Body of pancreas (tissue), 4 donors: ENCODE measurements at regions not wholly inside any gene's neighbourhood (a gene's known extent, or its start where the extent isn't known, plus 50 kb on each side); places are given as distances from the start of the nearest gene placed in this dataset.
"Not testable (repeated sequence)": the region's sequence is repeated elsewhere in the genome, so short reads cannot be mapped to it uniquely, and the experiment has no call there.

Experiments
- POLR2A ChIP-seq, 3 donors: fragments of 450-650 bp; IDR thresholded peaks; one replicate each; pipeline ENCODE4 v1.6.1; 2016; ENCODE audit warnings: antibody characterized with exemption in 3 of 3, mild to moderate bottlenecking in 2 of 3
- TF ChIP-seq, protein P1 (sequence below), 7 experiments: fragments of 450-650 bp in 4 of 7; fragments of 200-600 bp in 3 of 7; sonication (generic) in 3 of 7; IDR thresholded peaks; one replicate each; pipeline ENCODE4 v1.5.1; 2016 to 2019; ENCODE audit warnings: antibody characterized with exemption in 7 of 7

DNA sequence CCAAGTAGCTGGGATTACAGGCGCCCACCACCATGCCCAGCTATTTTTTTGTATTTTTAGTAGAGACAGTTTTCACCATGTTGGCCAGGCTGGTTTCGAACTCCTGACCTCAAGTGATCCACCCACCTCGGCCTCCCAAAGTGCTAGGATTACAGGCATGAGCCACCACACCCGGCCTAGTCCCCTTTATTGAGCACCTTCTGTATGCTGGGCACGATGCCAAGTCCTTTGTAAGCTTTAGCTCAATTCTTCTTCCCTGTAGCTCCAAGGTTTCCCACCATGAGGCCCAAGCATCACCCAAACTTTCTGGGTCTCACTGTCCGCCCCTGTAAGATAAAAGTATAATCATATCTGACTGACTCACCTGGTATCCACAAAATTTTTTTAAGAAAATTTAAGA is 196.6 kb upstream of the LINGO1 start:
- TF ChIP-seq, protein P1, sequence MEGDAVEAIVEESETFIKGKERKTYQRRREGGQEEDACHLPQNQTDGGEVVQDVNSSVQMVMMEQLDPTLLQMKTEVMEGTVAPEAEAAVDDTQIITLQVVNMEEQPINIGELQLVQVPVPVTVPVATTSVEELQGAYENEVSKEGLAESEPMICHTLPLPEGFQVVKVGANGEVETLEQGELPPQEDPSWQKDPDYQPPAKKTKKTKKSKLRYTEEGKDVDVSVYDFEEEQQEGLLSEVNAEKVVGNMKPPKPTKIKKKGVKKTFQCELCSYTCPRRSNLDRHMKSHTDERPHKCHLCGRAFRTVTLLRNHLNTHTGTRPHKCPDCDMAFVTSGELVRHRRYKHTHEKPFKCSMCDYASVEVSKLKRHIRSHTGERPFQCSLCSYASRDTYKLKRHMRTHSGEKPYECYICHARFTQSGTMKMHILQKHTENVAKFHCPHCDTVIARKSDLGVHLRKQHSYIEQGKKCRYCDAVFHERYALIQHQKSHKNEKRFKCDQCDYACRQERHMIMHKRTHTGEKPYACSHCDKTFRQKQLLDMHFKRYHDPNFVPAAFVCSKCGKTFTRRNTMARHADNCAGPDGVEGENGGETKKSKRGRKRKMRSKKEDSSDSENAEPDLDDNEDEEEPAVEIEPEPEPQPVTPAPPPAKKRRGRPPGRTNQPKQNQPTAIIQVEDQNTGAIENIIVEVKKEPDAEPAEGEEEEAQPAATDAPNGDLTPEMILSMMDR (IDR thresholded peaks at IDR 0.05) = not testable (repeated sequence)
- not testable (repeated sequence) for TF ChIP-seq POLR2A (IDR thresholded peaks at IDR 0.05)
